Cerebellar cortex (tissue), 1 donor: ENCODE measurements at regions not wholly inside any gene's neighbourhood (a gene's known extent, or its start where the extent isn't known, plus 50 kb on each side); places are given as distances from the start of the nearest gene placed in this dataset.

Source experiments
- DNase-seq: peaks from one replicate; pipeline ENCODE4 v3.0.0-alpha.2; 2015; ENCODE audit warnings: low spot score

DNA sequence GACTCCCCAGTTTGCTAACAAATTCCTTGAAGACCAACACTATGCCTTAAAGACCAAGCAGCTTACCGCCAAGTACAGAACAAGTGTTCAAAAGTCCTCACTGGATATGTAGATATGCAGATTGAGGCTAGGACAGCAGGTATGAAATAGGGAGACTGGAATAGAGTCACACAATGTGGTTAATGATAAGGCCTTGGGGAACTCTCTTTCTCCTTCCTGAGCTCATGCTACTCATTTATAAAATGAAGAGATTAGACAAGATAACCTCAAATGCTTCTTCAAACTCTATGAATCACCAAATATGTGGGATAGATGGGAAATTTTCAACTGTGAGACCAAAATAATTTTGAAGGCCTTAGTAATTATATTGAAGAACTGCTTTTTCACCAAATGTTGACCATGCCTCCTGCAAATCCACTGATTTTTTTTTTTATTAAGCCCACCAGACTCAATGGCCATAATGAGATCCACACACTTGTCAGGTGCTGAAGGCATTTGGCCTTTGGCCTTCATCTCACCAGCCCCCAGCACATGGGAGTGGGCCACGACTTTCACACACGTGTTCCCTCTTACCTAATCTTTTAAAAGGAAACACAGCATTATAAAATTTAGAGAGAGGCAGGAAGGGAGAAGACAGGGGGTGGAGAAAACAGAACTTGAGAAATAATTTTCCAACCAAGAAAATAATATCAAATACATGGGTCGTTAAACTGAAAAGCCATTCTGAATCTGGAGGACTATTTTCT is 181.5 kb downstream of the EN1 start:
- DNase-seq = no peak

DNA sequence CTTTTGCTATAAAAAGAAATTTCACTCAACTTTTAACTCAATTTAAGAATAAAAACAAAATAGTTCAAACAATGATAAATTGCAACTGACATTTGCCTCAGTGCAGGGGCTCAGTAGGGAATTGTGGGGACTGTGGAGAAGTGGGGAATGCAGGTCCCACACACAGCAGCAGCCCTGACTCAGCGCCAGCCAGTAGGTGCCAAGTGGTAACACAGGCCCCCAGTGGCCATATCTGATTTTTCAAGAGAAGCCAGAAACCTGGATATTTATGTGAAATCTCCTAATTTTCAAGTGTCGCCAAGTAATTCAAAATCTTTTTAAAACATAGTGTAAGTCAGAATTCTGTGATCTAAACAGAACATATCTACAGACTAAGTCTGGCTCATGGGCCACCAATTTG is 186.3 kb downstream of the EN1 start:
- DNase-seq = no peak

DNA sequence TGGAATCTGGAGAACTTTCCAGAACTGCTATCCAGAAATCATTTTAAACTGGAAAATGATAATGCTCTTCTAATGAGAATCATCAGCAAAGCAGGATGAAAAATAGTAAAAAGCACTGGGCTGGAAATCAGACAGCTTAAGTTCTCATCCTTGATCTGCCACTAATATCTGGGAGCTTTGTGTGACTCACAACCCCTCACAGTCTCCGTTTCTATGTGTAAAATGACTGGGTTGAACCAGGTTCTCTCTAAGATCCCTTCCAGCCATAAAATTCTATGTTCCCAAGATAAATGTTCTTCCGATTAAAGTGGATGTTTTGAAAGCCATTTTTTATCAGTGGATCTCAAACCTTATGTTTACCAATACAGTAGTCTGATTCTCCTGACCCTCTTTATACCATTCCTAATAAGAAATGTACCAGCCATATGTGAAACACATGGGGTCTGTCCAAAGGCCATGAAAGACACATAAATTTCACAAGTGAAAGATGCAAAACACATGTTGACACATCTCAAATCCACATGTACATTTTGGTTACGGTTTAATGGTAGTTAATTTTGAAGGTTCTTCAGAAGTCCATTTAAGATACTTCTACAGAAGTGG is 188.8 kb downstream of the EN1 start:
- no peak for DNase-seq

DNA sequence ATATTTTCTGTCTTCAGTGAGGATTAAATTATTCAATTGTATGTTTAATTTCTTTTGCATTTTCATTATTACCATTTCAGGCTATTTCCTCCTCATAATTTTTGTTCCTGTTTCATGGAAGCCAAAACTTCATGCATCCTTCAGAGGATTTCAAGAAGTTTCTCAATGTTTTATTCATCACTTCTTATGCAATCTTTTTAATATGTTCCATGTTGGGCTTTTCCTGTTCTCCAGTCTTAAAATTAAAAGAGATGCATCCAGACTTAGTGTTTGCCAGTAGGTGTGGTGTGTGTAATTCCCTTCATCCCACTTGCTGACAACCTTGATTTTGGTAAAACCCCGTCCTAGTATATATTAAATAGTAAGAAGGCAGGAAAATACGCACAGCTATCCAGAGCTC is 190.0 kb downstream of the EN1 start:
- no peak for DNase-seq

DNA sequence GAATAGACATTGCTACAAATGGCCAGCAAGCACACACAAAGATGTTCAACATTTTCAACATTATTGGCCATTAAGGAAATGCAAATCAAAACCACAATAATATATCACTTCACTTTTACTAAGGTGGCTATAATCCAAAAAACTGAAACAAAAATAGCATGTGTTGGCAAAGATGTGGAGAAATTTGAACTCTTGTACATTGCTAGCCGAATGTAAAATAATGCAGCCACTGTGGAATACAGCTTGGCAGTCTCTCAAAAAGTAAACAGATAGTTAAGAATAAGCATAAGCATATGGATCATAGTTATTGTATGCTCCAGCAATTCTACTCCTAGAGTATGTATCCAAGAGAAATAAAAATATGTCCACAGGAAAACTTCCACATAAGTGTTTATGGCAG is 192.5 kb downstream of the EN1 start:
- DNase-seq = no peak

DNA sequence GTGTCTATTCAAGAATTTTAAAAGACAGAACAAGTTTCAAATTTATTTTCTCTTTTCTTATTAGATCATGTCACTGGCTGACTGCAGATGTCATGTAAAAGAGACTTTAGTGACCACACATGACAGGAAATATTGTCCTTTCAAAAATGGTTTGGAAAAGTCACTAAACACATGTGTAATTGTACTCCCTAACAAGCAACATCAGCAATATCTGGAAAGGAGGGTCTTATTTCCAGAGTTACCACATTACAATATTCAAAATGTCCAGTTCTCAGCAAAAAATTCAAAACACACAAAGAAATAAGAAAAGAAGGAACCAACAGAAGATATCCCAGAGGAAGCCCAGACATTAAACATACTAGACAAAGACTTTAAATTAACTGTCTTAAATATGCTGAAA is 197.1 kb downstream of the EN1 start:
- no peak for DNase-seq

DNA sequence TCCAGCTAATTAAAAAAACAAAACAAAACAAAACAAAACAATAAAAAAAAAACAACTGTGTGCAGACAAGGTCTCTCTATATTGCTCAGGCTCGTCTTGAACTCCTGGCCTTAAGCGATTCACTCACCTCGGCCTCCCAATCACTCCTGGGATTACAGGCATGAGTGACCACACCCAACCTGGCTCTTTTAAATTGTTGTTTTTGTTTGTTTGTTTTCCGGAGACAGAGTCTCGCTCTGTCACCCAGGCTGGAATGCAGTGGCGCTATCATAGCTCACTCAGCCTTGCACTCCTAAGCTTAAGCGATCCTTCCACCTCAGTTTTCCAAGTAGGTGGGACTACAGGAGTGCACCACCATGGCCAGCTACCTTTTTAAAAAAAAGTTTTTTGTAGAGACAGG is 201.6 kb downstream of the EN1 start:
- no peak for DNase-seq

DNA sequence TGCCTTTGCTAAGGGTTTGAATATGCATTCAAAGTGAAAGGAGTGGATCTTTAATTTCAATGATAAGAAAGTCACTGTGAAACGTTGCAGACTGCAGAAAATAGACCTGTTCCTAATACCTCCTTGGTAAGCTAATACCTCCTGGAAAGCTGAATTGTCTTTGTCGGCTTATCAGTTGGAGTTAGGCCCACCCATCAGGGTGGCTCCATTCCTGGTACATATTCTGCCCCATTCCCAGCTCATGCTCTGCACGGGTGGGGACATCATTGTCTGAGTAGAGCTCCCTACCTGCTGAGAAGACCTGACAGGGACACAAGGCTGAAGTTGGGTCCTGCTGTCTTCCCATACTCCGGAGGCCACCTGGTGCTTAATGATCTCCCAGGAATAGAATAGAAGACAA is 203.3 kb downstream of the EN1 start:
- DNase-seq = no peak

DNA sequence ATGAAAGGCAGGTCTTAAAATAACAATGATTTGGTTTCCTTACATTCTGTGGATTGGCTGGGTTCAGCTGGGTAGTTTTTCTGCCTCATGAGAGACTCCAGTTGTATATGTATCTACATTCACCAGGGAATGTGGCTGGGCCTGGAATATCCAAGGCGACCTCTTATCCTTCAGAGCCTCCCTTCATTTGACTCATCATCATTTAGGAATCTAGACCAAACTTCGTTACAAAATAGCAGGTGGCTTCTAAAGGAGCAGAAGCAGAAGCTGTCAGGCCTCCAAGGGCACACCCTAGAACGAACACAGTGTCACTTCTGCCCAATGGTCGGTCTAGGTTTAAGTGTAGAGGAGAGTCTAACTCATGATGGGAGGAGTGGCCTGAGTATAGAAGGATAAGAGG is 204.2 kb downstream of the EN1 start:
- no peak for DNase-seq

DNA sequence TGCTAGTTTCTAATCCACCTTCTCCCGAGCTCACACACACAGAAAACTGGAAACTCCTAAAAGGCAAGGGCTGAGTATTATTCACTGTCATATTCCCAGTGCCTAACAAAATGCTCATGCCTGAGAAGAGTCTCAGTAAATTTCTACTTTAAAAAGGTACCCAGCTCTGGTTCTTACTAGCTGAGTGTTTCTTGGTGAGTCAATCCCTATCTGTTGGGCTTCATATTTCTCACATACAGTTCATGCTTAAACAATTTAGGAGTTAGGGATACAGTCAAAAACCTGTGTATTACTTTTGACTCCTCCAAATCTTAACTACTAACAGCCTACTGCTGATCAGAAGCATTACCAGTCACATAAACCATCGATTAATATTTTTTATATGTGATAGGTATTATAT is 204.9 kb downstream of the EN1 start:
- DNase-seq = no peak

DNA sequence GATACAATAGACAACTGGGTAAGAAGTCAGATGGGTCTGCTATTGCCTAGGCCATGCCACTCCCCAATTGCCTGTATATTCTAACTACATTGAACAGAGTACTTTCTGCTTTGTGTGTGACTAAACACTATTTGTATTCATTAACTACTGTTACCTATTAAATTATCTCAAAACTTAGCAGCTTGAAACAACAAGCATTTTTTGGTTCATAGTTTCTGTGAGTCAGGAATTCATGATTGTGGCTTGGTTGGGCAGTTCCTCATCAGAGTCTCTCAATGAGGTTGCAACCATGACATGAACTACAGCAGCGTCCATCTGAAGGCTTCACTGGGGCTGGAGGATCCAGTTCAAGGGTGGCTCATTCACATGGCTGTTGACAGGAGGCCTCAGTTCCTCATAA is 205.7 kb downstream of the EN1 start:
- DNase-seq = no peak

DNA sequence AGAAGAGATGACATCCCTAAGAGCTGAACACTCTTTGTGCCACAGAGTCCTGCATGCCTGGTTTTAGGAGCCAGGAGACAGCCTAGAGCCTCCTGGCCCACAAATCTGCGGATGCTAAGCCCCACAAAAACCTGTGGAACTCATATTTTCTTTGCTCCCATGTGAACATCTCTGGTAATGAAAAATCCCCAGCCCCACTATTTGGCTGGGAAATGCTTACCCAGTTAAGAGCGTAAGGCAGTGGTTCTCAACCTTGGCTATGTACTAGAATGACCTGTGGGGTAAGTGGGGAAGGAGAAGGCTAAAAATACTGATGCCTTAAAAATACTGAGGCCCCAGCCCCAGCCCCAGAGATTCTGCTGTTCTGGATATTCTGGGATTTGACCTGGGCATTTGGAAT is 208.1 kb downstream of the EN1 start:
- DNase-seq = no peak

DNA sequence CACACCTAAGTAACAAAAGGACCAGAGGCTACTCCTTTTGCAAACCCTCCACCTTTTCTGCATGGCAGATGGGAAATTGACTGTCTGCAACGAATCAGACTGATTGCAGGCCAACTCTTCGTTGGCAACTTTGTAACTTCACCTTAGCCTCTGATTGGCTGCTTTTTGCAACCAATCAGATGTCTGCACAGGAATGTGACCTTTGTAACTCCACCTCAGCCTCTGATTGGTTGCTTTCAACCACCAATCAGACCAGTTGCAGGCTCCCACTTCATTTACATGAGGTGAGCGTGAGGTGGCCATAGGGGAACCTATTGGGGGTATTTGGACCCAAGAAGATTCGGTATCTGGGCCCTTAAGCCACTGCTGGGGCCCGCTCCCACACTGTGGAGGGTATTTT is 209.0 kb downstream of the EN1 start:
- no peak for DNase-seq

DNA sequence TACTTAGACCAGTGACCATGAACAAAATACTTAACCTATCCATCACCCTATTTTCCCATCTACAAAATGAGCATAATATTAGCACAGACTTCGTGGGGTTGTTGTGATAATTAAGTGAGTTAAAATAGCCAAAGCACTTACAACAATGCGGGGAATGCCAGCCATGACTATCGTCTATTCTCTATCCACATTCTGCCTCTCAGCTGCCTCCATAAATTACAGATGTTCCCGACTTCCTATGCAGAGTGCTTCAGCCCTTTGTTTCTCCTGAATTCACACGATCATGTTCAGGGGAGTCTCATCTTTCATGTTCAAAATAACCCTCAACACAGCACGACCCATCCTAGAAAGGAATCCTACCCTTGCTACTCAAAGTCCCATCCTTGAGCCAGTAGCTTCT is 211.6 kb downstream of the EN1 start:
- DNase-seq = no peak

DNA sequence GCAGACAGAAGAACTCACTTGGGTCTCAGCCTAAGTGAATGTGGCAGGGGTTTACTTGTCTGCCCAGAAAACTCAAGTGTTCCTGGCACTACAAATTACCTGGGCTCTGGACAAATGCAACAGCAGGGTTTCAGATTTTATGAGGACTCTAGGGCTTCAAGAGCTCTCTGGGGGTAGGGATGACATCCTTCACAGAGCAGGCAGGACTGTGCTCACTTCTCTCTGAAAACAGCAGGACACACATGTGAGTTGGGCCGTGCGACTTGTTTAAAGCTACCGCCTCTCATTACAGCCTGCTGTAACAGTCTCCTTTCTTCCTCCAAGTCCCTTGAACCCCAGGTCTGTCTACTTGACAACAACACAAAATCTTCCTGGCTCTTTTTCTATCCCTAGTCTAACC is 212.6 kb downstream of the EN1 start:
- DNase-seq = no peak

DNA sequence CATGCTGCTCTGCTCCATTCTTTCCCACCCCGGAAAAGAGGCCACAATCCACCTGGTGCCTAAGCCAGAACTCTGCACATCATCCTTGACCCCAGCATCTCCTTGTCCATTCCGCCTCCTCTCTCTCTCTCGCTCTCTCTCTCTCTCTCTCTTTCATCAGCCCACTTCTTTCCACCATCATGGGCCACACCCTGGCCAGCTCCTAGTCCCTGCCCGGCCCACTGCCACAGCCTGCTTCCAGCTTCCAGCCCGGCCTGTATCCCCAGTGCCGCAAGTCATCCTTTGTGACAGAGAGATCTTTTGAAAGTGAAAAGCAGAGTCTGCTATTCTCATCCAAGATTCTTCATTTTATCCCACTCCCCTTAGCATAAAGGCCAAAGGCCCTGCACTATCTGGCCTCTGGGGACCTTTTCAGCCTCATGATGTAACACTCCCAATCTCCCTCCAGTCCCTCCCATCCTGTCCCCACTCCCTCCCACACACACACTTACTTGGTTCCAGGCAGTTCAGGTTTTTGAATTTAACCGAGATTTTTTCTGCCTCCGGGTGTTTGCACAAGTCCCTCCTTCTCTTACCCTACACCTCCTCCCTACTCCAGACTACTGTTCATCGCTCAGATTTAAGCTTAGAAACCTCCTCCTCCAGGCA is 214.0 kb downstream of the EN1 start:
- no peak for DNase-seq

DNA sequence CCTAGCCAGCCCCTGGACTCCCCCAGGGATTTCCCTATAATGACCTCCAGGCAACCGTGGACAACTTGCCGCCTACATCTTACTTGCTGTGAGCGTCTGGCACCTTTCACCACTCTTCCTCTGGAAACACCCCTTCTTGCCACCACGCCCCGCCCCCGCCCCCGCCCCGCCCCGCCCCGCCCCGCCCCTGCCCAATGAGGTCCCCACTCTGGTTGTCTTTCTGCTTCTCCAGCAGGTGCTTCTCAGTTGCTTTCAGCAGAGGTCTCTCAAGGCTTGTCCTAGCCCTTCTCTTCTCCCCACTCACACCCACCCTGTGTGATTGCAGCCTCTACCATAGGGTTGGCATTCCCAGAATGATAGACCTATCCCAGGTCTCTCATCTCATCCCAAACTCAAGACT is 214.5 kb downstream of the EN1 start:
- no peak for DNase-seq

DNA sequence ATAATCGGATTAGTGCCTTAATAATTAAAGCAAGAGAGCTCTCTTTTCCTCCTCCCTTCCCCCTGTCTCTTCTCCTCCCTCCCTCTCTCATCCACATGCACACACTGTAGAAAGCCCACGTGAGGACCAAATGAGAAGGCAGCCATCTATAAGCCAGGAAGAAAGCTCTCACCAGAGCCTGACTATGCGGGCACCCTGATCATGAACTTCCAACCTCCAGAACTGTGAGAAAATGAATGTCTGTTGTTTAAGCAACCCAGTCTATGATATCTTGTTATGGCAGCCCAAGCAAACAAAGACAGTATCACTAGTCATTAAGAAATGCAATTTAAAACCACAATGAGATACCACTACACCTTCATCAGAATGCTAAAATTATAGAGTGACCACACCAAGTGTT is 220.3 kb downstream of the EN1 start:
- no peak for DNase-seq

DNA sequence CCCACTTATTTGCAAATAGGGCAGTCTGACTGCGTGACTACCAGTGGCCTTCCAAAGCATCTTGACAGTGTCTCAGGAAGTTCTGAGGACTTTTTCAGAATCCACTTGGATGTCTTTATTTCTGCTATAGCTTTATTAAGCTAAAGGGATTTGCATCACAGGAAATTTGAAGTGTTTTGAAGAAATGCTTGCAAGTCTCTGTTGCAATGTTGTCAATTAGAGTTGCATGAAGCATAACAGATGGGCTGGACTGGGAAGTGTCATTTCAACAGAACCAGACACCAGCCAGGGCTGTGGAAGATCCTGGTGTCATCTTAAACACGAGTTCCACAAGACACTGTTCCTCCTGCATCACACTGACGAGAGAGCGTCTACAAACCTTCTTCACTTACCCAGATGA is 224.5 kb downstream of the EN1 start:
- no peak for DNase-seq

DNA sequence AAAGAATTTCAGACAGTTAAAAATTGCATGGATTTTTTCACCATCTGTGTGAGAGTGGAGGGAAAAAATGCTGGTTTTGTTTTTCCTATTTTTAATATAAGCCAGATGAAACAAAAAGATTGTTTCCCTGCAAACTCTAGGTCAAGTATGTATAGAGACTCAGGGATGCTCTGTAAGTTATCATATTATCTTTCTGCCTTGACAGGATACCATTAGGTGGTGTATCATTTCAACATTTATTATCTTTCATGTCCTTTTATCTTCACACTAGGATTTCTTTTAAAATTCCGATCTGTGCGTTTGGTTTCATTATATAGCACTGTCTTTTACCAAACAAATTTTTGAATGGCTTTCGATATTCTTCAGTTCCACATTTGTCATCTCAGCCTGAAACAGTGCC is 225.3 kb downstream of the EN1 start:
- no peak for DNase-seq

DNA sequence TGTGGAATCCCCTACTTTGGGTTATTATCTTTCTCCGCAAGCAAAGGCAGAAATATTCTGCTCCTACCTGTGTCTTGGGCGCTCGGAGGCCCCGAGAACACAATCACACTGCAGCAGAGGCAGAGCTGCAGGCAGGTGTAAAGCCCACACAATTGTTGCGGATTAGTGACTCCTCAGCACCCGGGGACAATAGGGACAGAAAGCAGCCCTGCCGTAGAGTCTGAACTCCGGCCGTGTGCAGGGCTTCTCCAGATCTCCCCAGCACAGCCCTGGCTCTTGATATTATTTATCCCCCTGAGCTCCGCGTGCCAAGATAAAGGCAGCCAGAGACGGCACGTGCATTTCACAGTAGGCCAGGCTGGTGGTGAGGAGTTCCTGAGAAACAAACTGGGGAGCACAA is 229.2 kb downstream of the EN1 start:
- DNase-seq = no peak

DNA sequence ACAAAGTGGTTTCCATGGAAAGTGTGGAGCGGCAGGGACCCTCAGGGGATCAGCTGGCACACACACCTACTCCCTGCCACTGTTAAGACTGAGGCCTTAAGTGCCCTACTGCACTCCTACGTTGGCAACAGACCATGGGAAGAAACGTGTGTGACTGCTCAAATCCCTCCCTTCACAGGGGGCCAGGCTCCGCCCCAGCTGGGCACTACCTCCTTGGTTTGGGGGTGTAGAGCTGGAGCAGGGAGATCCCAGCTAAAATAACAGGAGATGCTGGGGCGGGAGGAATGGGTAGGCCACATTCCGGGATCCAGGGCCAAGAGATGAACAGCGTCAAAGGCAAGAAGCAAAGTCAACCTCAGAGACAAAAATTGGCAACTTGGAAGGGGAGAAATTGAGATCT is 231.0 kb downstream of the EN1 start:
- no peak for DNase-seq

DNA sequence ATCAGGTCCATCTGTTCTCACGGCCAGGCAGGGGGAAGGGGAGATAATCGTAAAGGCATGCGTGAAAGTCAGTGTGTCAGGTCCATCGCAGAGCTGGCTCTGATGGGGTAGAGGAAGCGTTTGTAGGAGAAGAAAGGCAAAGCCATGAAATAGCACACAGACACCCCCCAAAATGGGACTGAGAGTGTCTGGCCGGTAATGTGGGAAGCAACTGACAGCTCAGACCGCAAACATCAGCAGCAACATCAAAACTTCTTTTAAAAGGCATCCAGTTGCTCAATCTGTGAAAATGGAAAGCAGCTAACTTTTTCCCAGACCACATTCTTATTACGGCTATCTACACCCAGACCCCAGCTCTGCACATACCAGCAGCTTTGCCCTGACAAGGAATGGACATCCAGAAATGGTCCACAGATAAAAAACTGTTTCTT is 232.6 kb downstream of the EN1 start:
- no peak for DNase-seq

DNA sequence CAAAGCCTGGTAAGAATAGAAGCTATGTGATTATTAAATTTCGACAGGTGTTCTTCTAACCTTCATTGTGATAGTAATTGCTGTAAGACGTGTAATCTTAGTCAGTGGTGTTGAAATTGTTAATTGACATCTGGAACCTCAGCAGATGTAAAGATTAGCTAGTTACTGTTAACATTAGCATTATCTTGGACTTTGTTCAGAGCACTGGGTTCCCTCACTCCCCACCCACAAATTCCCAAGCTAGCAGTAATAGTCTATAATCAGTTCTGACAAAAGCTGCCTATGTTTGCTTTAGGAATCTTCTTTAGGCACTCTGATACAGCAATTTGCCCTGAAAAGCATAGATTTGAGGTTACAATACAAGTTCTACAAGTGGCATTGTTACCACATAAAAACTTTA is 233.7 kb downstream of the EN1 start:
- DNase-seq = no peak
